Fibroblast of lung (primary cell): ENCODE measurements at regions not wholly inside any gene's neighbourhood (a gene's known extent, or its start where the extent isn't known, plus 50 kb on each side); places are given as distances from the start of the nearest gene placed in this dataset.

Experiments
- EZH2 ChIP-seq: IDR thresholded peaks from 2 replicates; pipeline ENCODE4 v1.5.1; 2012; ENCODE audit warnings: low read length, control low read depth, mild to moderate bottlenecking; ENCODE audit errors: missing control alignments
- TF ChIP-seq, protein P1 (sequence below), 2 donors: IDR thresholded peaks in 1 of 2; conservative IDR thresholded peaks in 1 of 2; 1 replicate in 1 of 2; 2 replicates in 1 of 2; pipeline ENCODE4 v1.5.1; 2011 to 2012; ENCODE audit warnings: low read length in 2 of 2, control low read depth in 1 of 2, inconsistent platforms in 1 of 2, low read depth in 1 of 2, mild to moderate bottlenecking in 1 of 2

DNA sequence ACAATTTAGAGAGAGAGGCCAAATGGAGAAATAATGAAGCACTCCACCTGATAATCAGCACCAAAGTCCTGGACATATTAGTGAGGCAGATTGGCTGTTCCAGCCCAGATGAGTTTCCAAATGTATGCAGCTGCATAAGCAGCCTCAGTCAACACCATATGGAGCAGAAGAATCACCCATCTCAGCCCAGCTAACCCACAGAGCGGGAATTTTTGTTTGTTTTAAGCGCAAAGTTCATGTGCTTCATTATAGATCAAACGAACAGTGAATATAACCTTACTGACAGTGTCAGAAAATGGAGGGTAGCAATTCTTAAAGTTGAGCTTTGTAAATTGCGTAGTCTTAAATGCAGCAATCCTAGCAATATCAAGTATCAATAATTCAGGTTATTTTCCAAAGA lies 234.0 kb upstream of the CEP162 start:
- TF ChIP-seq, protein P1, sequence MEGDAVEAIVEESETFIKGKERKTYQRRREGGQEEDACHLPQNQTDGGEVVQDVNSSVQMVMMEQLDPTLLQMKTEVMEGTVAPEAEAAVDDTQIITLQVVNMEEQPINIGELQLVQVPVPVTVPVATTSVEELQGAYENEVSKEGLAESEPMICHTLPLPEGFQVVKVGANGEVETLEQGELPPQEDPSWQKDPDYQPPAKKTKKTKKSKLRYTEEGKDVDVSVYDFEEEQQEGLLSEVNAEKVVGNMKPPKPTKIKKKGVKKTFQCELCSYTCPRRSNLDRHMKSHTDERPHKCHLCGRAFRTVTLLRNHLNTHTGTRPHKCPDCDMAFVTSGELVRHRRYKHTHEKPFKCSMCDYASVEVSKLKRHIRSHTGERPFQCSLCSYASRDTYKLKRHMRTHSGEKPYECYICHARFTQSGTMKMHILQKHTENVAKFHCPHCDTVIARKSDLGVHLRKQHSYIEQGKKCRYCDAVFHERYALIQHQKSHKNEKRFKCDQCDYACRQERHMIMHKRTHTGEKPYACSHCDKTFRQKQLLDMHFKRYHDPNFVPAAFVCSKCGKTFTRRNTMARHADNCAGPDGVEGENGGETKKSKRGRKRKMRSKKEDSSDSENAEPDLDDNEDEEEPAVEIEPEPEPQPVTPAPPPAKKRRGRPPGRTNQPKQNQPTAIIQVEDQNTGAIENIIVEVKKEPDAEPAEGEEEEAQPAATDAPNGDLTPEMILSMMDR (conservative IDR thresholded peaks at IDR 0.05 in 1 of 2, IDR thresholded peaks at IDR 0.05 in 1 of 2; ENCODE audit: low read depth in 1 of 2, low read length in 2 of 2), result no peak
- no peak for TF ChIP-seq EZH2
